ENCODE measurements at regions not wholly inside any gene's neighbourhood (a gene's known extent, or its start where the extent isn't known, plus 50 kb on each side); places are given as distances from the start of the nearest gene placed in this dataset.
A peak's percentile ranks its signal among the peaks of the same experiment; 100 is the strongest.

DNA sequence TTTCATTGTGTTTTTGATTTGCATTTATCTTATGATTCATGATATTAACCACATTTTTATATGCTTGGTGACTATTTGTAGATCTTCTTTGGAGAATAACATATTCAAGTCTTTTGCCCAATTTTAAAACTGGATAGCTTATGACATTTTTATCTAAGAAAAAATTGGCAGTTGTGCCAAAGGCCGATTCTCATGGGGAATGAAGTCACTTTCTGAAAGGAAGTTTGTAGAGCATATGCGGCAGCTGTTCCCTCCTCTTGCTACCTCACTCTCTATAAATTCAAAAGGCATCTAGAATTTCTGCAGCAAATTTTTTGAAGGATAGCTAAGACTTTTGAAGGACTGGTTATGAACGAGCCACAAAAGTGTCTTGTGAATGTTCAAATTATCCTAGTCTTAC, 2353.5 kb downstream of the ARAP2 start:
- Histone ChIP-seq H3K9me3 (ENCODE audit: low read length) (no peaks in the 10 kb centered on the region), H3K4me1 (ENCODE audit: insufficient read depth, low read length) (no peaks in the 10 kb centered on the region), H3K4me3 (ENCODE audit: low read length) (no peak overlapping the region), H3K79me2 (ENCODE audit: low read length) (no peaks in the 10 kb centered on the region), H3K27me3 (ENCODE audit: low read length) (no peaks in the 10 kb centered on the region), H3K9me2 (replicated peaks; ENCODE audit: low read length) (no peaks in the 10 kb centered on the region), H4K20me1 (ENCODE audit: low read length) (no peaks in the 10 kb centered on the region), H3K27ac (ENCODE audit: low read length) (no peak overlapping the region), H3K9ac (ENCODE audit: low read length) (no peak overlapping the region), H2AFZ (ENCODE audit: low read length) (no peak overlapping the region), H3F3A (ENCODE audit: low read length, unreplicated experiment) (no peaks in the 10 kb centered on the region), H3K36me3 (ENCODE audit: low read depth, low read length) (no peaks in the 10 kb centered on the region), H3K4me2 (ENCODE audit: low read length) (no peak overlapping the region)
- no peak for TF ChIP-seq EZH2 (IDR thresholded peaks at IDR 0.05; ENCODE audit: low read length, unreplicated experiment)
- TF ChIP-seq, protein P1, sequence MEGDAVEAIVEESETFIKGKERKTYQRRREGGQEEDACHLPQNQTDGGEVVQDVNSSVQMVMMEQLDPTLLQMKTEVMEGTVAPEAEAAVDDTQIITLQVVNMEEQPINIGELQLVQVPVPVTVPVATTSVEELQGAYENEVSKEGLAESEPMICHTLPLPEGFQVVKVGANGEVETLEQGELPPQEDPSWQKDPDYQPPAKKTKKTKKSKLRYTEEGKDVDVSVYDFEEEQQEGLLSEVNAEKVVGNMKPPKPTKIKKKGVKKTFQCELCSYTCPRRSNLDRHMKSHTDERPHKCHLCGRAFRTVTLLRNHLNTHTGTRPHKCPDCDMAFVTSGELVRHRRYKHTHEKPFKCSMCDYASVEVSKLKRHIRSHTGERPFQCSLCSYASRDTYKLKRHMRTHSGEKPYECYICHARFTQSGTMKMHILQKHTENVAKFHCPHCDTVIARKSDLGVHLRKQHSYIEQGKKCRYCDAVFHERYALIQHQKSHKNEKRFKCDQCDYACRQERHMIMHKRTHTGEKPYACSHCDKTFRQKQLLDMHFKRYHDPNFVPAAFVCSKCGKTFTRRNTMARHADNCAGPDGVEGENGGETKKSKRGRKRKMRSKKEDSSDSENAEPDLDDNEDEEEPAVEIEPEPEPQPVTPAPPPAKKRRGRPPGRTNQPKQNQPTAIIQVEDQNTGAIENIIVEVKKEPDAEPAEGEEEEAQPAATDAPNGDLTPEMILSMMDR (conservative IDR thresholded peaks at IDR 0.05; ENCODE audit: low read depth, low read length) = no peak
- no peak for TF ChIP-seq EZH2phosphoT487 (IDR thresholded peaks at IDR 0.05; ENCODE audit: borderline replicate concordance, low read length)
- POLR2A ChIA-PET (ENCODE audit: unreplicated experiment) = no interaction called here
- intact Hi-C loops (cut with micrococcal nuclease) = no loop called here
- peak; percentile 27; the same call in 1 of the 2 replicates for ATAC-seq
- peak; percentile 2 for DNase-seq
- BruUV-seq (replicated peaks) = no TSS peak
- CTCF ChIA-PET = interaction anchor here (0.6 kb wide), 1 partner anchor 730 kb away, joined by 3 read pairs; no protein-coding TSS in a partner anchor

DNA sequence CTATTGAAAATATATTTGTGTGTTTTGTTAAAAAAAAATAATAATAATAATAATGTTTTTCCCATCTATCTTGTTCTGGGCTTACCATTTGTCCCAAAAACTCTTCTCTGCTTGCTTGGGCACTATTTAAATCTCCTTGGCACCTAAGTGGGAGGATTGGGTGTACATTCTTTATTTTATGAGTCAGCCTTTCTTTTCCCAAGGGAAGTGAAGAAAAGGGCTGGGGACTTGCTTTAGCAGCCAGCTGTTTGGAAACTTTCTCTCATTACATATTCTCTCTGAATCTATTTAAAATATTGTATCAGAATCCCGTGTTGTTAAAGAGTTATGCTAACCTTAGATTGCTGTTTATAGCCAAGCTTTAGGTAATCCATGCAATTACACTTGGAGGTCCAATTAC, 2332.4 kb downstream of the ARAP2 start:
- no peaks in the 10 kb centered on the region; the same call in 1 of the 2 replicates for H3K36me3 ChIP-seq (ENCODE audit: low read depth, low read length)
- no peaks in the 10 kb centered on the region for H3F3A ChIP-seq (ENCODE audit: low read length, unreplicated experiment)
- intact Hi-C loops (cut with micrococcal nuclease) = no loop called here
- H3K4me2 ChIP-seq (ENCODE audit: low read length) = no peak overlapping the region
- no peak overlapping the region for H3K9ac ChIP-seq (ENCODE audit: low read length)
- peaks cover 8% of the 10 kb centered on the region for H3K9me3 ChIP-seq (ENCODE audit: low read length)
- H3K27me3 ChIP-seq (ENCODE audit: low read length) = no peaks in the 10 kb centered on the region
- TF ChIP-seq, protein P1 (conservative IDR thresholded peaks at IDR 0.05; ENCODE audit: low read depth, low read length) = no peak
- no peak for TF ChIP-seq EZH2 (IDR thresholded peaks at IDR 0.05; ENCODE audit: low read length, unreplicated experiment)
- no peak for TF ChIP-seq EZH2phosphoT487 (IDR thresholded peaks at IDR 0.05; ENCODE audit: borderline replicate concordance, low read length)
- H3K9me2 ChIP-seq (replicated peaks; ENCODE audit: low read length) = no peaks in the 10 kb centered on the region
- H3K4me1 ChIP-seq (ENCODE audit: insufficient read depth, low read length) = no peaks in the 10 kb centered on the region
- H2AFZ ChIP-seq (ENCODE audit: low read length) = no peak overlapping the region
- ChIA-PET CTCF (no interaction called here), POLR2A (ENCODE audit: unreplicated experiment) (no interaction called here)
- no peak overlapping the region for H3K4me3 ChIP-seq (ENCODE audit: low read length)
- ATAC-seq (no peak), DNase-seq (no peak)
- no TSS peak for BruUV-seq (replicated peaks)
- no peak overlapping the region for H3K27ac ChIP-seq (ENCODE audit: low read length)
- H3K79me2 ChIP-seq (ENCODE audit: low read length) = no peaks in the 10 kb centered on the region
- no peaks in the 10 kb centered on the region for H4K20me1 ChIP-seq (ENCODE audit: low read length)

DNA sequence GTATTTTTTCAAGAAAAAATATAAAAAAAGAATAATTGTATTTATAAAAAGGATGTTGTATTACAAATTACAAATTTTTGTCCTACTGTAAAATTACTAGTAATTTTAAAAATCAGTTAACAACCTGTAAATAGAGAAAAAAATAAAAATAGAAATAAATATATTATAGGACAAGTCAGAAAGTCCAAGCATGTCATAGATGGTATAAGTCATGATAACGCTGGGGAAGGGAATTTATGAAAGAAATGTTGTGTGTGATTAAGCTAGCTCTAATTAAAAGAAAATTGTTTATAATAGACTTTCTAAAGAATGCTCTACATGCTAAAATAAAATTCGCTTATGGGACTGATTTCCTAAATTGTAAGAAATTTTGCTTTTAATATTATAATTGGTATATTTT, 2329.9 kb downstream of the ARAP2 start:
- Histone ChIP-seq H2AFZ (ENCODE audit: low read length) (no peak overlapping the region), H3K9ac (ENCODE audit: low read length) (no peak overlapping the region), H3K4me1 (ENCODE audit: insufficient read depth, low read length) (no peaks in the 10 kb centered on the region), H3K27ac (ENCODE audit: low read length) (no peak overlapping the region), H4K20me1 (ENCODE audit: low read length) (no peaks in the 10 kb centered on the region), H3K9me3 (ENCODE audit: low read length) (peaks cover 8% of the 10 kb centered on the region), H3K36me3 (ENCODE audit: low read depth, low read length) (no peaks in the 10 kb centered on the region; the same call in 1 of the 2 replicates), H3K9me2 (replicated peaks; ENCODE audit: low read length) (no peaks in the 10 kb centered on the region), H3F3A (ENCODE audit: low read length, unreplicated experiment) (no peaks in the 10 kb centered on the region), H3K4me3 (ENCODE audit: low read length) (no peak overlapping the region), H3K79me2 (ENCODE audit: low read length) (no peaks in the 10 kb centered on the region), H3K27me3 (ENCODE audit: low read length) (no peaks in the 10 kb centered on the region), H3K4me2 (ENCODE audit: low read length) (no peak overlapping the region)
- ATAC-seq (no peak), DNase-seq (no peak)
- ChIA-PET POLR2A (ENCODE audit: unreplicated experiment) (no interaction called here), CTCF (no interaction called here)
- TF ChIP-seq EZH2phosphoT487 (IDR thresholded peaks at IDR 0.05; ENCODE audit: borderline replicate concordance, low read length) = no peak
- no peak for TF ChIP-seq EZH2 (IDR thresholded peaks at IDR 0.05; ENCODE audit: low read length, unreplicated experiment)
- TF ChIP-seq, protein P1 (conservative IDR thresholded peaks at IDR 0.05; ENCODE audit: low read depth, low read length) = no peak
- intact Hi-C loops (cut with micrococcal nuclease) = no loop called here
- no TSS peak for BruUV-seq (replicated peaks)
